GM23338 (cell line): ENCODE measurements at regions not wholly inside any gene's neighbourhood (a gene's known extent, or its start where the extent isn't known, plus 50 kb on each side); places are given as distances from the start of the nearest gene placed in this dataset.

Experiments
- CREB1 ChIP-seq: fragments of 250-450 bp; sonication (Bioruptor Pico); IDR thresholded peaks from 2 replicates; pipeline ENCODE4 v1.5.0; 2020; ENCODE audit warnings: low read depth, mild to moderate bottlenecking, moderate library complexity
- CTCF ChIP-seq, 2 experiments: fragments of 200-600 bp in 1 of 2; sonication (generic) in 1 of 2; conservative IDR thresholded peaks; 2 replicates each; pipeline versions ENCODE4 v1.5.1 to v1.6.1; 2016 to 2017; ENCODE audit warnings: antibody characterized with exemption in 2 of 2, low read depth in 2 of 2, mild to moderate bottlenecking in 2 of 2, moderate library complexity in 1 of 2
- ETS1 ChIP-seq: IDR thresholded peaks from 2 replicates; pipeline ENCODE4 v1.6.1; 2016; ENCODE audit warnings: antibody characterized with exemption
- EZH2 ChIP-seq: fragments of 200-600 bp; sonication (generic); IDR thresholded peaks from one replicate; pipeline ENCODE4 v1.8.0; 2017; ENCODE audit warnings: antibody characterized with exemption, mild to moderate bottlenecking, low read depth; ENCODE audit not compliant: unreplicated experiment
- EZH2phosphoT487 ChIP-seq: fragments of 200-600 bp; sonication (generic); IDR thresholded peaks from one replicate; pipeline ENCODE4 v1.8.1; 2018; ENCODE audit warnings: antibody characterized with exemption; ENCODE audit not compliant: unreplicated experiment
- JUNB ChIP-seq: IDR thresholded peaks from one replicate; pipeline ENCODE4 v1.6.1; 2016; ENCODE audit warnings: antibody characterized with exemption; ENCODE audit not compliant: unreplicated experiment
- NANOG ChIP-seq: IDR thresholded peaks from 2 replicates; pipeline ENCODE4 v1.6.1; 2016; ENCODE audit warnings: antibody characterized with exemption, borderline replicate concordance
- POLR2AphosphoS5 ChIP-seq: IDR thresholded peaks from 2 replicates; pipeline ENCODE4 v1.6.1; 2016; ENCODE audit warnings: antibody characterized with exemption, low read depth
- REST ChIP-seq: IDR thresholded peaks from one replicate; pipeline ENCODE4 v1.6.1; 2018; ENCODE audit warnings: antibody characterized with exemption; ENCODE audit not compliant: unreplicated experiment
- STAT1 ChIP-seq: IDR thresholded peaks from one replicate; pipeline ENCODE4 v1.6.1; 2016; ENCODE audit warnings: antibody characterized with exemption; ENCODE audit not compliant: unreplicated experiment
- ZNF114 ChIP-seq: fragments of 250-450 bp; sonication (Bioruptor Pico); IDR thresholded peaks from 2 replicates; pipeline ENCODE4 v1.5.0; 2020; ENCODE audit warnings: mild to moderate bottlenecking, moderate library complexity
- ZNF331 ChIP-seq: fragments of 250-450 bp; sonication (Bioruptor Pico); IDR thresholded peaks from 2 replicates; pipeline ENCODE4 v1.5.0; 2020; ENCODE audit warnings: low read depth, mild to moderate bottlenecking, moderate library complexity

- TF ChIP-seq POLR2AphosphoS5 (no peak), STAT1 (no peak), REST (no peak), CTCF (conservative IDR thresholded peaks at IDR 0.05; ENCODE audit: low read depth in 2 of 2) (no peak), EZH2phosphoT487 (no peak), EZH2 (no peak), JUNB (no peak), ETS1 (no peak), ZNF331 (CRISPR knock-in tag) (no peak), CREB1 (CRISPR knock-in tag) (no peak), NANOG (no peak), ZNF114 (no peak)
Observed at GRCh38 chr2:19799881-19800780, 101.7 kb downstream of the TTC32 start.
